HCT116 (cell line): ENCODE measurements at regions not wholly inside any gene's neighbourhood (a gene's known extent, or its start where the extent isn't known, plus 50 kb on each side); places are given as distances from the start of the nearest gene placed in this dataset.

Experiments used
- ATAC-seq: fragments of 200-7000 bp; cut with Tn5 transposase; 2 replicates; pipeline ENCODE4 v1.9.1; 2020; ENCODE audit warnings: mild to moderate bottlenecking, moderate library complexity
- BruUV-seq: library from RNA; stranded (reverse); fragments of 400-500 nt; replicated peaks from 2 replicates; lab custom pipeline; 2021; lab: Mats Ljungman, UMichigan
- CTCF ChIA-PET: fragments of 300-600 bp; sonication (Branson Sonifier 250); formaldehyde crosslinking; loops from one replicate; lab custom pipeline; 2021; ENCODE audit warnings: antibody characterized with exemption; lab: Charles Lee
- POLR2A ChIA-PET: fragments of 300-600, 350-600 bp; sonication (Branson Sonifier 250); formaldehyde crosslinking; loops from one replicate; lab custom pipeline; 2021; ENCODE audit warnings: antibody characterized with exemption; lab: Charles Lee
- RAD21 ChIA-PET, 2 experiments: fragments of 300-600 bp; sonication (Branson Sonifier 250); formaldehyde crosslinking; loops; one replicate each; lab custom pipeline; 2023; ENCODE audit warnings: low total read pairs in 2 of 2; ENCODE audit not compliant: uncharacterized antibody in 2 of 2, unreplicated experiment in 2 of 2, low non-redundant PET in 1 of 2; lab: Charles Lee
- DNase-seq: peaks from one replicate; pipeline ENCODE4 v3.0.0-alpha.2; 2010; ENCODE audit warnings: low read depth, low spot score
- H2AFZ ChIP-seq: fragments of 200-600 bp; shearing (Covaris generic), sonication (generic); 2 replicates; pipeline ENCODE4 v1.6.1; 2017; ENCODE audit warnings: low read depth, mixed run types, mixed read lengths, antibody characterized with exemption, low read length; ENCODE audit not compliant: poor library complexity, severe bottlenecking
- H3K27ac ChIP-seq: 2 replicates; pipeline ENCODE4 v1.5.1; 2012; ENCODE audit warnings: low read depth, low read length
- H3K27me3 ChIP-seq: fragments of 200-600 bp; sonication (generic); 2 replicates; pipeline ENCODE4 v1.6.1; 2016; ENCODE audit warnings: mixed run types, low read length, mixed read lengths; ENCODE audit not compliant: insufficient read depth
- H3K36me3 ChIP-seq, 2 experiments: fragments of 200-500 bp in 1 of 2; fragments of 200-600 bp in 1 of 2; sonication (Bioruptor generic) in 1 of 2; sonication (generic) in 1 of 2; 2 replicates each; pipeline versions ENCODE4 v1.5.1 to v1.6.1; 2014 to 2016; ENCODE audit warnings: low read length in 2 of 2, inconsistent platforms in 1 of 2, mixed read lengths in 1 of 2, mixed run types in 1 of 2; ENCODE audit not compliant: insufficient read depth in 2 of 2, control insufficient read depth in 1 of 2
- H3K4me1 ChIP-seq, 2 experiments: fragments of 200-600 bp in 1 of 2; sonication (generic) in 1 of 2; 2 replicates each; pipeline versions ENCODE4 v1.5.1 to v1.6.1; 2012 to 2017; ENCODE audit warnings: low read length in 2 of 2, inconsistent platforms in 1 of 2, mild to moderate bottlenecking in 1 of 2, mixed read lengths in 1 of 2, mixed run types in 1 of 2, moderate library complexity in 1 of 2; ENCODE audit not compliant: insufficient read depth in 2 of 2, control insufficient read depth in 1 of 2
- H3K4me2 ChIP-seq: fragments of 200-600 bp; sonication (generic); 2 replicates; pipeline ENCODE4 v1.6.1; 2017; ENCODE audit warnings: mixed run types, low read length, mixed read lengths
- H3K4me3 ChIP-seq, 2 experiments: fragments of 200-600 bp in 1 of 2; sonication (generic) in 1 of 2; replicated peaks in 1 of 2; 2 replicates each; pipeline ENCODE4 v1.5.1; 2011 to 2016; ENCODE audit warnings: low read length in 2 of 2, control low read depth in 1 of 2, low read depth in 1 of 2, mild to moderate bottlenecking in 1 of 2, mixed read lengths in 1 of 2, mixed run types in 1 of 2
- H3K79me2 ChIP-seq: fragments of 200-600 bp; sonication (generic); 2 replicates; pipeline ENCODE4 v1.6.1; 2017; ENCODE audit warnings: mild to moderate bottlenecking, mixed run types, low read length, moderate library complexity, mixed read lengths; ENCODE audit not compliant: insufficient read depth
- H3K9ac ChIP-seq: fragments of 200-600 bp; sonication (generic); 2 replicates; pipeline ENCODE4 v1.6.1; 2016; ENCODE audit warnings: low read length, mixed read lengths
- H3K9me2 ChIP-seq: fragments of 200-600 bp; sonication (generic), shearing (Covaris generic); 2 replicates; pipeline ENCODE4 v1.6.1; 2017; ENCODE audit warnings: mixed run types, mild to moderate bottlenecking, moderate library complexity; ENCODE audit not compliant: insufficient read depth
- H3K9me3 ChIP-seq, 2 experiments: fragments of 200-500 bp in 1 of 2; fragments of 200-600 bp in 1 of 2; sonication (Bioruptor generic) in 1 of 2; sonication (generic) in 1 of 2; 2 replicates each; pipeline ENCODE4 v1.6.1; 2014 to 2017; ENCODE audit warnings: low read length in 2 of 2, mixed read lengths in 2 of 2, inconsistent platforms in 1 of 2, low read depth in 1 of 2, mild to moderate bottlenecking in 1 of 2, mixed run types in 1 of 2, moderate library complexity in 1 of 2; ENCODE audit not compliant: control insufficient read depth in 1 of 2, insufficient read depth in 1 of 2
- H4K20me1 ChIP-seq: fragments of 200-600 bp; sonication (generic), shearing (Covaris generic); 2 replicates; pipeline ENCODE4 v1.6.1; 2017; ENCODE audit warnings: mixed run types, mild to moderate bottlenecking, moderate library complexity; ENCODE audit not compliant: insufficient read depth
- CBX3 ChIP-seq: IDR thresholded peaks from 2 replicates; pipeline ENCODE4 v1.6.1; 2012; ENCODE audit warnings: low read depth
- EGR1 ChIP-seq: IDR thresholded peaks from 2 replicates; pipeline ENCODE4 v1.6.1; 2012; ENCODE audit warnings: low read depth
- ELF1 ChIP-seq: IDR thresholded peaks from 2 replicates; pipeline ENCODE4 v1.6.1; 2012; ENCODE audit warnings: low read depth, borderline replicate concordance
- EZH2 ChIP-seq: fragments of 200-600 bp; sonication (generic); IDR thresholded peaks from 2 replicates; pipeline ENCODE4 v1.6.1; 2017; ENCODE audit warnings: antibody characterized with exemption, mixed run types
- EZH2phosphoT487 ChIP-seq: fragments of 200-600 bp; IDR thresholded peaks from 2 replicates; pipeline ENCODE4 v1.6.1; 2018; ENCODE audit warnings: antibody characterized with exemption, borderline replicate concordance
- FOSL1 ChIP-seq: IDR thresholded peaks from 2 replicates; pipeline ENCODE4 v1.6.1; 2012; ENCODE audit warnings: low read depth
- JUND ChIP-seq: IDR thresholded peaks from 2 replicates; pipeline ENCODE4 v1.6.1; 2012
- POLR2A ChIP-seq: IDR thresholded peaks from 2 replicates; pipeline ENCODE4 v1.7.0; 2011; ENCODE audit warnings: borderline replicate concordance; ENCODE audit not compliant: insufficient read depth, insufficient read length; ENCODE audit errors: extremely low read depth
- POLR2AphosphoS5 ChIP-seq: IDR thresholded peaks from 2 replicates; pipeline ENCODE4 v1.6.1; 2011; ENCODE audit warnings: mild to moderate bottlenecking, low read depth, low read length, moderate library complexity
- SIN3A ChIP-seq: IDR thresholded peaks from 2 replicates; pipeline ENCODE4 v1.6.1; 2012; ENCODE audit warnings: low read depth
- SP1 ChIP-seq: IDR thresholded peaks from 2 replicates; pipeline ENCODE4 v1.6.1; 2012; ENCODE audit warnings: low read depth
- SRF ChIP-seq: IDR thresholded peaks from 2 replicates; pipeline ENCODE4 v1.6.1; 2012; ENCODE audit warnings: low read depth
- TCF7L2 ChIP-seq: IDR thresholded peaks from 2 replicates; pipeline ENCODE4 v1.7.0; 2011; ENCODE audit warnings: borderline replicate concordance, inconsistent platforms; ENCODE audit not compliant: insufficient read depth, insufficient read length; ENCODE audit errors: extremely low read depth
- ZNF274 ChIP-seq: fragments of 200-500 bp; sonication (Bioruptor generic); IDR thresholded peaks from 2 replicates; pipeline ENCODE4 v1.6.1; 2014; ENCODE audit warnings: mild to moderate bottlenecking, low read depth, low read length, inconsistent platforms
- intact Hi-C: fragments of 100-400 bp; cut with micrococcal nuclease; formaldehyde crosslinking; loops from 2 replicates; pipeline ENCODE4 v1.10.0; 2022
- TF ChIP-seq, protein P1 (sequence below): IDR thresholded peaks from 2 replicates; pipeline ENCODE4 v1.6.1; 2011; ENCODE audit warnings: mild to moderate bottlenecking, low read length, moderate library complexity; ENCODE audit not compliant: insufficient replicate concordance; ENCODE audit errors: extremely low read depth
- TF ChIP-seq, protein P2 (sequence below): IDR thresholded peaks from 2 replicates; pipeline ENCODE4 v1.6.1; 2012
- TF ChIP-seq, protein P3 (sequence below), 3 experiments: fragments of 200-600 bp in 1 of 3; sonication (generic) in 1 of 3; IDR thresholded peaks in 2 of 3; conservative IDR thresholded peaks in 1 of 3; 2 replicates each; pipeline ENCODE4 v1.5.1; 2012 to 2017; ENCODE audit warnings: low read depth in 2 of 3, low read length in 2 of 3, antibody characterized with exemption in 1 of 3, borderline replicate concordance in 1 of 3, control low read depth in 1 of 3, mild to moderate bottlenecking in 1 of 3, mixed read lengths in 1 of 3, mixed run types in 1 of 3, moderate library complexity in 1 of 3; ENCODE audit not compliant: insufficient read depth in 1 of 3
- TF ChIP-seq, protein P4 (sequence below): IDR thresholded peaks from 2 replicates; pipeline ENCODE4 v1.6.1; 2012
- TF ChIP-seq, protein P5 (sequence below): IDR thresholded peaks from 2 replicates; pipeline ENCODE4 v1.6.1; 2012; ENCODE audit warnings: low read depth

DNA sequence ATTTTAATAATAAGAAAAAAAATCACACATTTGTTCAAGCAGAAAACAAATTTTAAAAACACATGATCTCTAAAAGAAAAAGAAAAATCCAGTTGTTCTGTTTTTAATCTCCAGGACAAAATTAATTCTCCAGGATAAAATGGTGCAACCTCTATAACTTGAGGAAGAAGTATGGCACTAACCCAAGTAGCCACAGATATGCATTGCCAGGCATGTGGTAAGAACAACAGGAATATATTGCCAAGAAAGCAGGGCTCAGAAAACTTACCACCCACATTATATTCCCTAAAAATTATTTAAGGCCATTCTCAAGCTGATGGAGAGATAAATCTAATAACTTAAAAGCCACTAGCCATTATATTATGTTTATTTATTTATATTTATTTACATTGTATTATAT lies 295.7 kb upstream of the TMCO5A start:
- no peaks in the 10 kb centered on the region for H3K9me3 ChIP-seq
- ATAC-seq (no peak), DNase-seq (no peak)
- TF ChIP-seq, protein P1, sequence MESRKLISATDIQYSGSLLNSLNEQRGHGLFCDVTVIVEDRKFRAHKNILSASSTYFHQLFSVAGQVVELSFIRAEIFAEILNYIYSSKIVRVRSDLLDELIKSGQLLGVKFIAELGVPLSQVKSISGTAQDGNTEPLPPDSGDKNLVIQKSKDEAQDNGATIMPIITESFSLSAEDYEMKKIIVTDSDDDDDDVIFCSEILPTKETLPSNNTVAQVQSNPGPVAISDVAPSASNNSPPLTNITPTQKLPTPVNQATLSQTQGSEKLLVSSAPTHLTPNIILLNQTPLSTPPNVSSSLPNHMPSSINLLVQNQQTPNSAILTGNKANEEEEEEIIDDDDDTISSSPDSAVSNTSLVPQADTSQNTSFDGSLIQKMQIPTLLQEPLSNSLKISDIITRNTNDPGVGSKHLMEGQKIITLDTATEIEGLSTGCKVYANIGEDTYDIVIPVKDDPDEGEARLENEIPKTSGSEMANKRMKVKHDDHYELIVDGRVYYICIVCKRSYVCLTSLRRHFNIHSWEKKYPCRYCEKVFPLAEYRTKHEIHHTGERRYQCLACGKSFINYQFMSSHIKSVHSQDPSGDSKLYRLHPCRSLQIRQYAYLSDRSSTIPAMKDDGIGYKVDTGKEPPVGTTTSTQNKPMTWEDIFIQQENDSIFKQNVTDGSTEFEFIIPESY: no peak
- no peak for TF ChIP-seq TCF7L2
- TF ChIP-seq, protein P2, sequence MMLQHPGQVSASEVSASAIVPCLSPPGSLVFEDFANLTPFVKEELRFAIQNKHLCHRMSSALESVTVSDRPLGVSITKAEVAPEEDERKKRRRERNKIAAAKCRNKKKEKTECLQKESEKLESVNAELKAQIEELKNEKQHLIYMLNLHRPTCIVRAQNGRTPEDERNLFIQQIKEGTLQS: no peak
- no peak for TF ChIP-seq SIN3A
- TF ChIP-seq FOSL1: no peak
- TF ChIP-seq ELF1: no peak
- no peak for TF ChIP-seq SP1
- TF ChIP-seq EZH2phosphoT487: no peak
- TF ChIP-seq, protein P3, sequence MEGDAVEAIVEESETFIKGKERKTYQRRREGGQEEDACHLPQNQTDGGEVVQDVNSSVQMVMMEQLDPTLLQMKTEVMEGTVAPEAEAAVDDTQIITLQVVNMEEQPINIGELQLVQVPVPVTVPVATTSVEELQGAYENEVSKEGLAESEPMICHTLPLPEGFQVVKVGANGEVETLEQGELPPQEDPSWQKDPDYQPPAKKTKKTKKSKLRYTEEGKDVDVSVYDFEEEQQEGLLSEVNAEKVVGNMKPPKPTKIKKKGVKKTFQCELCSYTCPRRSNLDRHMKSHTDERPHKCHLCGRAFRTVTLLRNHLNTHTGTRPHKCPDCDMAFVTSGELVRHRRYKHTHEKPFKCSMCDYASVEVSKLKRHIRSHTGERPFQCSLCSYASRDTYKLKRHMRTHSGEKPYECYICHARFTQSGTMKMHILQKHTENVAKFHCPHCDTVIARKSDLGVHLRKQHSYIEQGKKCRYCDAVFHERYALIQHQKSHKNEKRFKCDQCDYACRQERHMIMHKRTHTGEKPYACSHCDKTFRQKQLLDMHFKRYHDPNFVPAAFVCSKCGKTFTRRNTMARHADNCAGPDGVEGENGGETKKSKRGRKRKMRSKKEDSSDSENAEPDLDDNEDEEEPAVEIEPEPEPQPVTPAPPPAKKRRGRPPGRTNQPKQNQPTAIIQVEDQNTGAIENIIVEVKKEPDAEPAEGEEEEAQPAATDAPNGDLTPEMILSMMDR (IDR thresholded peaks at IDR 0.05 in 2 of 3, conservative IDR thresholded peaks at IDR 0.05 in 1 of 3; ENCODE audit: borderline replicate concordance in 1 of 3, insufficient read depth in 1 of 3, low read depth in 2 of 3, low read length in 2 of 3): no peak
- no peak for TF ChIP-seq EGR1
- TF ChIP-seq CBX3: no peak
- no peak for TF ChIP-seq POLR2AphosphoS5
- no peak for TF ChIP-seq POLR2A
- TF ChIP-seq, protein P4, sequence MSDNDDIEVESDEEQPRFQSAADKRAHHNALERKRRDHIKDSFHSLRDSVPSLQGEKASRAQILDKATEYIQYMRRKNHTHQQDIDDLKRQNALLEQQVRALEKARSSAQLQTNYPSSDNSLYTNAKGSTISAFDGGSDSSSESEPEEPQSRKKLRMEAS: no peak
- TF ChIP-seq JUND: no peak
- TF ChIP-seq EZH2: no peak
- TF ChIP-seq SRF: no peak
- TF ChIP-seq ZNF274: no peak
- TF ChIP-seq, protein P5, sequence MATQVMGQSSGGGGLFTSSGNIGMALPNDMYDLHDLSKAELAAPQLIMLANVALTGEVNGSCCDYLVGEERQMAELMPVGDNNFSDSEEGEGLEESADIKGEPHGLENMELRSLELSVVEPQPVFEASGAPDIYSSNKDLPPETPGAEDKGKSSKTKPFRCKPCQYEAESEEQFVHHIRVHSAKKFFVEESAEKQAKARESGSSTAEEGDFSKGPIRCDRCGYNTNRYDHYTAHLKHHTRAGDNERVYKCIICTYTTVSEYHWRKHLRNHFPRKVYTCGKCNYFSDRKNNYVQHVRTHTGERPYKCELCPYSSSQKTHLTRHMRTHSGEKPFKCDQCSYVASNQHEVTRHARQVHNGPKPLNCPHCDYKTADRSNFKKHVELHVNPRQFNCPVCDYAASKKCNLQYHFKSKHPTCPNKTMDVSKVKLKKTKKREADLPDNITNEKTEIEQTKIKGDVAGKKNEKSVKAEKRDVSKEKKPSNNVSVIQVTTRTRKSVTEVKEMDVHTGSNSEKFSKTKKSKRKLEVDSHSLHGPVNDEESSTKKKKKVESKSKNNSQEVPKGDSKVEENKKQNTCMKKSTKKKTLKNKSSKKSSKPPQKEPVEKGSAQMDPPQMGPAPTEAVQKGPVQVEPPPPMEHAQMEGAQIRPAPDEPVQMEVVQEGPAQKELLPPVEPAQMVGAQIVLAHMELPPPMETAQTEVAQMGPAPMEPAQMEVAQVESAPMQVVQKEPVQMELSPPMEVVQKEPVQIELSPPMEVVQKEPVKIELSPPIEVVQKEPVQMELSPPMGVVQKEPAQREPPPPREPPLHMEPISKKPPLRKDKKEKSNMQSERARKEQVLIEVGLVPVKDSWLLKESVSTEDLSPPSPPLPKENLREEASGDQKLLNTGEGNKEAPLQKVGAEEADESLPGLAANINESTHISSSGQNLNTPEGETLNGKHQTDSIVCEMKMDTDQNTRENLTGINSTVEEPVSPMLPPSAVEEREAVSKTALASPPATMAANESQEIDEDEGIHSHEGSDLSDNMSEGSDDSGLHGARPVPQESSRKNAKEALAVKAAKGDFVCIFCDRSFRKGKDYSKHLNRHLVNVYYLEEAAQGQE: no peak
- BruUV-seq: no TSS peak
- POLR2A ChIA-PET: no interaction called here
- no peak overlapping the region for H3K27ac ChIP-seq
- no peaks in the 10 kb centered on the region for H3K79me2 ChIP-seq
- CTCF ChIA-PET: no interaction called here
- intact Hi-C loops: no loop called here
- no peaks in the 10 kb centered on the region for H3K36me3 ChIP-seq
- RAD21 ChIA-PET: no interaction called here
- H3K9ac ChIP-seq: no peak overlapping the region
- no peaks in the 10 kb centered on the region for H4K20me1 ChIP-seq
- no peak overlapping the region for H2AFZ ChIP-seq
- no peaks in the 10 kb centered on the region for H3K9me2 ChIP-seq
- no peaks in the 10 kb centered on the region for H3K4me1 ChIP-seq
- H3K27me3 ChIP-seq: peaks cover 9% of the 10 kb centered on the region; the same call in 1 of the 2 replicates
- H3K4me3 ChIP-seq: no peak overlapping the region
- no peak overlapping the region for H3K4me2 ChIP-seq
